DND-41 (cell line): ENCODE measurements at regions not wholly inside any gene's neighbourhood (a gene's known extent, or its start where the extent isn't known, plus 50 kb on each side); places are given as distances from the start of the nearest gene placed in this dataset.
A peak's percentile ranks its signal among the peaks of the same experiment; 100 is the strongest.

Source experiments
- ATAC-seq: fragments of 200-7000 bp; cut with Tn5 transposase; 3 replicates; pipeline ENCODE4 v1.9.1; 2021; ENCODE audit warnings: low read depth; ENCODE audit not compliant: insufficient read depth
- DNase-seq: peaks from one replicate; pipeline ENCODE4 v3.0.0-alpha.2; 2020
- H2AFZ ChIP-seq: 2 replicates; pipeline ENCODE4 v1.6.0; 2012; ENCODE audit warnings: low read depth, low read length
- H3K27ac ChIP-seq: 2 replicates; pipeline ENCODE4 v1.5.1; 2012; ENCODE audit warnings: low read length, inconsistent platforms
- H3K27me3 ChIP-seq: fragments of 200-600 bp; sonication (generic); 2 replicates; pipeline ENCODE4 v1.6.0; 2012; ENCODE audit warnings: low read length, mild to moderate bottlenecking, inconsistent platforms; ENCODE audit not compliant: insufficient read depth, poor library complexity
- H3K36me3 ChIP-seq: 2 replicates; pipeline ENCODE4 v1.5.1; 2012; ENCODE audit warnings: low read length, inconsistent platforms; ENCODE audit not compliant: insufficient read depth
- H3K4me1 ChIP-seq: 2 replicates; pipeline ENCODE4 v1.5.1; 2012; ENCODE audit warnings: mild to moderate bottlenecking, low read length; ENCODE audit not compliant: insufficient read depth
- H3K4me2 ChIP-seq: 2 replicates; pipeline ENCODE4 v1.6.0; 2012; ENCODE audit warnings: mild to moderate bottlenecking, moderate library complexity, low read length, inconsistent platforms; ENCODE audit not compliant: insufficient read depth
- H3K4me3 ChIP-seq, 2 experiments: fragments of 200-600 bp in 1 of 2; shearing (Covaris generic) in 1 of 2; 2 replicates each; pipeline ENCODE4 v1.5.1; 2012 to 2016; ENCODE audit warnings: inconsistent platforms in 2 of 2, low read length in 2 of 2, mild to moderate bottlenecking in 2 of 2, low read depth in 1 of 2, moderate library complexity in 1 of 2
- H3K79me2 ChIP-seq: 2 replicates; pipeline ENCODE4 v1.6.0; 2012; ENCODE audit warnings: low read length, inconsistent platforms; ENCODE audit not compliant: insufficient read depth
- H3K9ac ChIP-seq: 2 replicates; pipeline ENCODE4 v1.6.0; 2012; ENCODE audit warnings: low read depth, mild to moderate bottlenecking, inconsistent platforms, low read length, moderate library complexity
- H3K9me3 ChIP-seq: 2 replicates; pipeline ENCODE4 v1.5.1; 2012; ENCODE audit warnings: low read length, moderate library complexity, mild to moderate bottlenecking, inconsistent platforms; ENCODE audit not compliant: insufficient read depth, severe bottlenecking
- H4K20me1 ChIP-seq: 2 replicates; pipeline ENCODE4 v1.6.0; 2012; ENCODE audit warnings: low read length; ENCODE audit not compliant: insufficient read depth
- CTCF ChIP-seq: IDR thresholded peaks from 2 replicates; pipeline ENCODE4 v1.5.1; 2012; ENCODE audit warnings: borderline replicate concordance, low read length, moderate library complexity, mild to moderate bottlenecking; ENCODE audit not compliant: poor library complexity, severe bottlenecking; ENCODE audit errors: extremely low read depth
- EZH2 ChIP-seq: IDR thresholded peaks from 3 replicates; pipeline ENCODE4 v1.6.1; 2012; ENCODE audit warnings: borderline replicate concordance, low read depth, mild to moderate bottlenecking, moderate library complexity, low read length, inconsistent platforms; ENCODE audit not compliant: severe bottlenecking

- H3K27ac ChIP-seq = no peak overlapping the region
- no peak for DNase-seq
- peaks cover 1% of the 10 kb centered on the region for H3K9me3 ChIP-seq
- TF ChIP-seq CTCF (no peak), EZH2 (no peak)
- H3K36me3 ChIP-seq = no peaks in the 10 kb centered on the region
- H3K79me2 ChIP-seq = no peaks in the 10 kb centered on the region
- no peak overlapping the region for H3K4me3 ChIP-seq
- H3K9ac ChIP-seq = no peak overlapping the region
- H2AFZ ChIP-seq = no peak overlapping the region
- no peaks in the 10 kb centered on the region for H3K27me3 ChIP-seq
- H3K4me2 ChIP-seq = no peak overlapping the region
- no peaks in the 10 kb centered on the region for H4K20me1 ChIP-seq
- ATAC-seq = no peak
- H3K4me1 ChIP-seq = peaks cover 28% of the 10 kb centered on the region
Measured at GRCh38 chr5:8751971-8752370, 793.9 kb downstream of the SEMA5A start.

- no peak for ATAC-seq
Measured at GRCh38 chr5:8752595-8752994, 793.3 kb downstream of the SEMA5A start.

DNA sequence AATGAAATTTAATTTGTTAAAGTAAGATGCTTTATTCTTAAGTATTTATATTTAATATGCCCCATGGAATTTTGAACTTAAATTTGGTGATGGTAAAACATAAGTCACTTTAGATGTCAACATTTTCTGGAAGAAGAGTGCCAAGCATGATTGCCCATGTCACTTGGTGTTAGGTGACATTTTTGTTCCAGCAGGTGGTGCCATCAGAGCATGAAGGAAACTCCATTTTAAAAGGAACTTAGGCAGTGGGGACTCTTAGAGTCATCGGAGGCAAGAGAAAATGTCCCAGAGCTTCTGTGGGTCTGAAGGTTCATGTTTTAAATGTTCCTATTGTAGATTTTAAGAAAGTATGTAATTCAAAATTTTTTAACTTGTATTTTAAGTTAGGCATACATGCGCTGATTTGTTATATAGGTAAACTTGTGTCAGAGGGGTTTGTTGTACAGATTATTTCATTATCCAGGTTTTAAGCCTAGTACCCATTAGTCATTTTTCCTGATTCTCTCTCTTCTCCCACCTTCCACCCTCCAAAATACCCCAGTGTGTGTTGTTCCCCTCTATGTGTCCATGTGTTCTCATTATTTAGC lies 789.3 kb downstream of the SEMA5A start:
- H3K27me3 ChIP-seq = no peaks in the 10 kb centered on the region
- H3K4me3 ChIP-seq = no peak overlapping the region
- peaks cover 3% of the 10 kb centered on the region; the same call in 1 of the 2 replicates for H3K4me1 ChIP-seq
- peak overlapping the region; percentile 49 for H3K27ac ChIP-seq
- TF ChIP-seq EZH2 (no peak), CTCF (peak; percentile 77)
- H3K36me3 ChIP-seq = no peaks in the 10 kb centered on the region
- H3K9ac ChIP-seq = no peak overlapping the region
- peak; percentile 57 for DNase-seq
- no peaks in the 10 kb centered on the region for H3K79me2 ChIP-seq
- H3K4me2 ChIP-seq = no peak overlapping the region
- H3K9me3 ChIP-seq = peaks cover 18% of the 10 kb centered on the region
- no peak overlapping the region for H2AFZ ChIP-seq
- H4K20me1 ChIP-seq = no peaks in the 10 kb centered on the region
- ATAC-seq = peak; percentile 90

More at GRCh38 chr5:8752595-8752994, 793.3 kb downstream of the SEMA5A start:
- Histone ChIP-seq H3K27ac (no peak overlapping the region; the same call in 1 of the 2 replicates), H3K4me3 (no peak overlapping the region), H3K27me3 (no peaks in the 10 kb centered on the region), H3K79me2 (no peaks in the 10 kb centered on the region), H3K4me2 (no peak overlapping the region), H3K36me3 (no peaks in the 10 kb centered on the region), H3K4me1 (peaks cover 28% of the 10 kb centered on the region), H3K9ac (no peak overlapping the region), H4K20me1 (no peaks in the 10 kb centered on the region), H3K9me3 (peaks cover 1% of the 10 kb centered on the region), H2AFZ (peak overlapping the region; percentile 55; the same call in 1 of the 2 replicates)
- no peak for DNase-seq
- TF ChIP-seq CTCF (peak; percentile 24), EZH2 (no peak)
